Choroid plexus epithelial cell (primary cell): ENCODE measurements at regions not wholly inside any gene's neighbourhood (a gene's known extent, or its start where the extent isn't known, plus 50 kb on each side); places are given as distances from the start of the nearest gene placed in this dataset.

Experiments
- DNase-seq: peaks from one replicate; pipeline ENCODE4 v3.0.0-alpha.2; 2010; ENCODE audit warnings: low read depth
- H3K4me3 ChIP-seq: 2 replicates; pipeline ENCODE4 v1.5.1; 2011; ENCODE audit warnings: low read depth, mild to moderate bottlenecking, control low read depth, low read length, moderate library complexity
- TF ChIP-seq, protein P1 (sequence below): conservative IDR thresholded peaks from 2 replicates; pipeline ENCODE4 v1.5.1; 2011; ENCODE audit warnings: low read depth, mild to moderate bottlenecking, control low read depth, inconsistent platforms, low read length, moderate library complexity

DNA sequence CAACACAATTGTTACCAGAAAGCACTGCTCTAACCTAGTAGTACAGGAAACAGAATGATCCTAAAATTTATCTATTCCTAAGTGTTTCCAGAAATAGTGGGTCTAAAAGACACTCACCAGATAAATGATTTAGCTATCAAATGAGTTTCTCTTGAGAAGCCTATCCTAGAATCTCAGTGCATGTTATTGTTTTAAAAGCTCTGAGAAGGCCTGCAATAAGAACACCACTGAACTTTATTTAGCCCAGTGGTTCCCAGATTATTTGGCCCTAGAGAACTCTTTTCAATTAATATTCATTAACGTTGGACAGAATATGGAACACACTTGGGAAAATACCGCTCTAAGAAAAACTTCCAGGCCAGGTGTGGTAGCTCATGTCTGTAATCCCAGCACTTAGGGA is 220.1 kb upstream of the GHITM start:
- no peak overlapping the region for H3K4me3 ChIP-seq
- no peak for DNase-seq
- TF ChIP-seq, protein P1, sequence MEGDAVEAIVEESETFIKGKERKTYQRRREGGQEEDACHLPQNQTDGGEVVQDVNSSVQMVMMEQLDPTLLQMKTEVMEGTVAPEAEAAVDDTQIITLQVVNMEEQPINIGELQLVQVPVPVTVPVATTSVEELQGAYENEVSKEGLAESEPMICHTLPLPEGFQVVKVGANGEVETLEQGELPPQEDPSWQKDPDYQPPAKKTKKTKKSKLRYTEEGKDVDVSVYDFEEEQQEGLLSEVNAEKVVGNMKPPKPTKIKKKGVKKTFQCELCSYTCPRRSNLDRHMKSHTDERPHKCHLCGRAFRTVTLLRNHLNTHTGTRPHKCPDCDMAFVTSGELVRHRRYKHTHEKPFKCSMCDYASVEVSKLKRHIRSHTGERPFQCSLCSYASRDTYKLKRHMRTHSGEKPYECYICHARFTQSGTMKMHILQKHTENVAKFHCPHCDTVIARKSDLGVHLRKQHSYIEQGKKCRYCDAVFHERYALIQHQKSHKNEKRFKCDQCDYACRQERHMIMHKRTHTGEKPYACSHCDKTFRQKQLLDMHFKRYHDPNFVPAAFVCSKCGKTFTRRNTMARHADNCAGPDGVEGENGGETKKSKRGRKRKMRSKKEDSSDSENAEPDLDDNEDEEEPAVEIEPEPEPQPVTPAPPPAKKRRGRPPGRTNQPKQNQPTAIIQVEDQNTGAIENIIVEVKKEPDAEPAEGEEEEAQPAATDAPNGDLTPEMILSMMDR = no peak

DNA sequence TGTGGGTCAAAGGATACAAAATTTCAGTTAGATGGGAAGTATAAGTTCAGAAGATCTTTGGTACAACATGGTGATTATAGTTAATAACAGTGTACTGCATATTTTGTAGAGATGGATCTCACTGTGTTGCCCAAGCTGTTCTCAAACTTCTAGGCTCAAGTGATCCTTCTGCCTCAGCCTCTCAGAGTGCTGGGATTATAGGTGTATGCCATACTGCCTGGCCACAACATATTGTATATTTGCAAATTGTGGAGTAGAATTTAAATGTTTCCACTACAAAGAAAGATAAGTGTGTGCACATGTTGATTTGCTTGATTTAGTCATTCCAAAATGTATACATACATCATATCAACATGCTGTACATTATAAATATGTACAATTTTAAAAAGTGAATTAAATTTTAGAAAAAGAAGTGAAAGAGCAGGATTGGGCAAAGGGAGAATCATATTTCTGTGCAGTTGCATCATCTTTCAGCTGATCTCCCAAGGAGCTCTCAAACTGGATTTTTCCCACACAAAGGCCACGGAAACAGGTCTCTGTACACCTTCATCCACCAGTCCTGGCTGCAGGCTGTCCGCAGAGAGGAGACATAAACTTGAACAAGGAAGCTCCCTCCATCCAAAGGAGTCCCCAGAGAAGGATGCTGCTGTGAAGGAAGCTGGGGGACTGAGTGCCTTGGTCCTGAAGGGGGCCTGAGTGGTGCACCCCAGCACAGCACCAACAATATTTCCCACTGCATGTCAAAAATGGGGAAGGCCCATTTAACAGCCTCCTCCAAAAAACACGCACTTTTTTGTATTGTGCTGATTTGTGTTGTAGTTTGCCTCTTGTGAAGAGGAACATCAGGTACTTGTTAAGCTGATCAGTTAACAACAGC is 217.1 kb upstream of the GHITM start:
- TF ChIP-seq, protein P1 = no peak
- no peak overlapping the region for H3K4me3 ChIP-seq
- no peak for DNase-seq

DNA sequence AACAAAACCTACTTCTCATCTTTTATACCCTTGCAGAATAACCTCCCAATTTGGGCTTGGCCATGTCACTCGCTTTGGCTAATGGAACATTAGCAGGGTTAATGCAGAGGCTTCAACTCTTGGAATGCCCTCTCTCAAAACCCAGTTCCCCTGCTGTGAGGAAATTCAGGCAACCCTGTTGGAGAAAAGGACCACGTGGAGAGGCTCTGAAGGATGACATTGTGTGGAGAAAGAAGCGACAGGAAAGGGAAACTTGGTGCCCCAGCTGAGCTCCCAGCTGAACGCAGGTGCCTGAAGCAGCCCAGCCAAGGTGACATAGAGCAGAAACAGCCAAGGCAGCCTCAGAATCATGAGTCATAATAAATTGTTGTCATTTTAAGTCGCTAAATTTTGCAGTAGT is 214.2 kb upstream of the GHITM start:
- H3K4me3 ChIP-seq = no peak overlapping the region
- no peak for DNase-seq
- TF ChIP-seq, protein P1 = no peak

DNA sequence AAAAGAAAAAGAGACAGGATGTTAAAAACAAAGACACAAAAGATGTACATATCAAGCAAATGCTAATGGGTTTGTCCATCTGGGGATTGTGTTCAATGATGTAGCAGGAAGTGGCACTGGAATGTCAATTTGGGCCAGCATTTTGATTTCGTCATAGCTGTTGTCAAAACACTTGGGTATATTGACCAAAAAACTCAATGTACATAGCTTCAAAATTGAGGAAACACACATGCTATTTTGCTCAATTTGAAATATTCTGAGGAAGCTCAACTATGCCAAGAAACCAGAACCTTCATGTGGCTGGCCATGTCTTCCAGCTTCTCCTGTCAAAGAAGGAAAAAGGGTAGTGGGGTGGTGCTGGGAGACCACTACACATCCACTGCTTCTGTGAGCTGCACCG is 212.7 kb upstream of the GHITM start:
- TF ChIP-seq, protein P1 = no peak
- DNase-seq = no peak

DNA sequence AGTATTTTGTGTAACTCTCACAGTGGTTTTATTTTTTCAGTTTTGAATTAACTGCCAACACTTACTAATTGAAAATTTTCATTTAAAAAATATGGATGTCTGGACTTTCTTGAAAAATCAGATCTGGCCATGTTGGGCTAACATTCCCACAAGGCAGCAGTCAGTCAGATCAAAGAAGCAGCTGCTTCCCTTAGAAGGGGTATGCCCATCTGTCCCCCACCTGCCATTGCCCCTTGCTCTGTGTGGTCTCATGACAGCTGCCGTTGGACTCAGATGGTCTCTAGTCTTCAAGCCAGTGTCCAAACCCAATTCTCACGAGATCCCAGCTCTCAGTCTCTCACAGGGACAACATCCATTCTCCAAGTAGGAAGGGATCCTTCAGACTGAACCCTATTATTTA is 212.1 kb upstream of the GHITM start:
- H3K4me3 ChIP-seq = no peak overlapping the region
- no peak for DNase-seq
- TF ChIP-seq, protein P1 = no peak

More for the DNA sequence above, 212.7 kb upstream of the GHITM start:
- no peak overlapping the region for H3K4me3 ChIP-seq

DNA sequence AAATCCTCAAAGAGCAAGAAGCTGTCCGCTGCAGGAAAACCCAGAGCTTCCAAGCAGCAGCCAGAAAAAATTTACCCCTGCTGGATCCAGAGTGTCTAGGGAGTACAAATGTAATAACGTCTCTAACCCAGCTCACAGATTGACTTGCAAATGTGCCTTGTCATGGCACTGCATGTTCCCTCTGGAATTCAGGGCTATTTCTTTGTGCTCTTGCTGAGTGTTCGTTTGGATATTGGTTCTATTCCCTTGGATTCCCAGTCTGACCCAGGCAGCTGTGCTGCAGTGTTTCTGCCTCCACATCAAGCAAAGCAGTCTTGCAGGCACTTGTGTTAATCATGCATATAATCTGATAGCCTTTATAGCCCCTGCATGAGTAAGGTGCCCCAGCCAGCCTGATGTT is 209.9 kb upstream of the GHITM start:
- DNase-seq = no peak
- TF ChIP-seq, protein P1 = no peak
- no peak overlapping the region for H3K4me3 ChIP-seq

DNA sequence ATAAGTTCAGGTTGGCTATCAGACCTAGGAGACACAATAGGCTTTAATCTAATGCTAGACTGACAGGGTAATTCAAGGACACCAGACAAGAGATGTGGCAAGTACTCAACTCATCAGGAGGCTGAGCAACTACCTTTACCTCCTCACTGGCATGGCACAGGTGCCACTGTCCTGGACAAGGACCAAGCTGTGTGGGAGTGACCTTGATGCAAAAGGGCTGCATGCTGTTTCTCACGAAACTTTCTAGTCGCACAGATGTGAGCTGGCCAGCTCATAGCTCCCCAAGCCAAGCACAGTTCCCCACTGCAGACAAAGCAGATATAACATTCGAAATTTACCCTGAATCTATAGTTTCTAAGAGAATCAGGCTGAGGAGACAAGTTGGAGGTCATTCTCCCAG is 207.6 kb upstream of the GHITM start:
- no peak overlapping the region for H3K4me3 ChIP-seq
- TF ChIP-seq, protein P1 = no peak
- DNase-seq = no peak
